ENCODE measurements at regions not wholly inside any gene's neighbourhood (a gene's known extent, or its start where the extent isn't known, plus 50 kb on each side); places are given as distances from the start of the nearest gene placed in this dataset.

GRCh38 chr5:167827766-167828165, 463.7 kb upstream of the WWC1 start:
- TF ChIP-seq, protein P1, sequence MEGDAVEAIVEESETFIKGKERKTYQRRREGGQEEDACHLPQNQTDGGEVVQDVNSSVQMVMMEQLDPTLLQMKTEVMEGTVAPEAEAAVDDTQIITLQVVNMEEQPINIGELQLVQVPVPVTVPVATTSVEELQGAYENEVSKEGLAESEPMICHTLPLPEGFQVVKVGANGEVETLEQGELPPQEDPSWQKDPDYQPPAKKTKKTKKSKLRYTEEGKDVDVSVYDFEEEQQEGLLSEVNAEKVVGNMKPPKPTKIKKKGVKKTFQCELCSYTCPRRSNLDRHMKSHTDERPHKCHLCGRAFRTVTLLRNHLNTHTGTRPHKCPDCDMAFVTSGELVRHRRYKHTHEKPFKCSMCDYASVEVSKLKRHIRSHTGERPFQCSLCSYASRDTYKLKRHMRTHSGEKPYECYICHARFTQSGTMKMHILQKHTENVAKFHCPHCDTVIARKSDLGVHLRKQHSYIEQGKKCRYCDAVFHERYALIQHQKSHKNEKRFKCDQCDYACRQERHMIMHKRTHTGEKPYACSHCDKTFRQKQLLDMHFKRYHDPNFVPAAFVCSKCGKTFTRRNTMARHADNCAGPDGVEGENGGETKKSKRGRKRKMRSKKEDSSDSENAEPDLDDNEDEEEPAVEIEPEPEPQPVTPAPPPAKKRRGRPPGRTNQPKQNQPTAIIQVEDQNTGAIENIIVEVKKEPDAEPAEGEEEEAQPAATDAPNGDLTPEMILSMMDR (IDR thresholded peaks at IDR 0.05; ENCODE audit: control insufficient read depth, extremely low read depth, insufficient read depth): no peak
- no peak for DNase-seq (ENCODE audit: low read depth)
- H3K4me3 ChIP-seq (ENCODE audit: low read depth, low read length): no peak overlapping the region

DNA sequence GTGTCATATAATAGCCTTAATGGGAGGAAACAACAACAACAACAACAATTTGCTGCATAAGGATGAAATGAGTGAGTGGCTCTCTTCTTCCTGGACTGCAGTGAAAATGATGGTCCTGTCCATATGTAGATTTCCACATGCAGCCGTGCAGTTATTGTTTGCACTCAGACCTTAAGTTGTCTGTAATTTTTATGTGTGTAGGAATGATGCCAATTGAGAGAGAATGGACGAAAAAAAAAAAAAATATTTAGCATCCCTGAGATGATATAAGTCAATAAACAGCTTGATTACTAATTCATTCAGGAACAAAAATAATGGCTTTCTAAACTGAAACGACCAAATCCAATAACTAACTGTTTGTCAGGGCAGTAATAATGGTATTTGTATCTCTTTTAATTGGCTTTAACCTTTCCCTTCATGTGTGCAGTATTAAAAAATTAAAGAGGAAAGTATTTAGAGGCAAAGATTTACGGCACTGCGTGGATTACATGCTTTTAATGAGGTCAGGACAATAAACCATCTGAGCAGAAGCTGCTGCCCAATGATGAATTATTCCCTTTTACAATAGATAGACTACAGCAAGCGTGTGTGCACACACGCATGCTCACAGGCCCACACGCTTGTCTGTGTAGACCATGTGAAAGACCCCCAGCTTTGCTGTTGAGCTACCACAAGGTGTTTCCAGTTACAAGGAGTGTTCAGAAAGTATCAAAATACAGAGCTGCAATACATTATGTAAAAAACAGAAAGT, 459.5 kb upstream of the WWC1 start:
- DNase-seq (ENCODE audit: low read depth): no peak
- no peak overlapping the region for H3K4me3 ChIP-seq (ENCODE audit: low read depth, low read length)
- TF ChIP-seq, protein P1 (IDR thresholded peaks at IDR 0.05; ENCODE audit: control insufficient read depth, extremely low read depth, insufficient read depth): no peak

- DNase-seq (ENCODE audit: low read depth): no peak
- TF ChIP-seq, protein P1 (IDR thresholded peaks at IDR 0.05; ENCODE audit: control insufficient read depth, extremely low read depth, insufficient read depth): no peak
- H3K4me3 ChIP-seq (ENCODE audit: low read depth, low read length): no peak overlapping the region
Measured at GRCh38 chr5:167832609-167833008, 458.8 kb upstream of the WWC1 start.

DNA sequence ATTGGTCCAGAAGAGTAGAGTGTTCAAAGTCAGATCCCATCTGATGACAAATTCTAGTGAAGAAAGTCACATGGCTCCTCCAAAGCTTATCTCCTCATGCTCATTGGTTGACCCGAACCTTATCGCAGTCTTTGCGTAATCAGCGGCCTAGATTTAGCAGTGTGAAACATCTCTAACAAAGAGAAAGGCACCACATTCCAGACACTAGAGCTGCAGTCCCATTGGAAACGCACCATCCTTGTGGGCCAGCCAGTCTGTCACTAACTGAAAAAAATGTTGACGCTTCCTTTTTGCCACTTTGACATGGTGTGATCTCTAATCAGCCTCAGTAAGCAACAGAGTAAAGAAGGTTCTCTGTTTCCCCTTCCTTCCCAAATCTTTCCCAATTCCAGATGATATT, 458.0 kb upstream of the WWC1 start:
- no peak overlapping the region for H3K4me3 ChIP-seq (ENCODE audit: low read depth, low read length)
- no peak for DNase-seq (ENCODE audit: low read depth)
- TF ChIP-seq, protein P1 (IDR thresholded peaks at IDR 0.05; ENCODE audit: control insufficient read depth, extremely low read depth, insufficient read depth): no peak

- TF ChIP-seq, protein P1 (IDR thresholded peaks at IDR 0.05; ENCODE audit: control insufficient read depth, extremely low read depth, insufficient read depth): no peak
- no peak overlapping the region for H3K4me3 ChIP-seq (ENCODE audit: low read depth, low read length)
- no peak for DNase-seq (ENCODE audit: low read depth)
Measured at GRCh38 chr5:167835146-167835545, 456.3 kb upstream of the WWC1 start.

DNA sequence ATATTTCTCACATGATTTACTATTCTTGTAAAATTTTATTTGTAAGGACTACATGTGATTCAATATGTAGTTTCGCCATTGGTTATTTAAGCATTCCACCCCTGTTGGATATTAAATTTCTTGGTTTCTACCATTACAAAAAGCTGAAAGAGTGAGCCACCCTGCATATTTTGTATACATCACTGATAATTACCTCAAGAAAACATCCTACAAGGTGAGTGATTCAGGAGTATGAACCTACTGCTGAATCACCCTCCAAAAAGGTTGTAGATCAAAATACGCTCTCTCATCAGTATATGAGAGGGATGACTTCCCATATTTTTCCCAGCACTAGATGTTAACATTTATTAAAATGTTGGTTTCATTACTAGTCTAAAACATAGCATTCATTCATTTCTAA, 454.3 kb upstream of the WWC1 start:
- no peak for DNase-seq (ENCODE audit: low read depth)
- no peak overlapping the region for H3K4me3 ChIP-seq (ENCODE audit: low read depth, low read length)
- TF ChIP-seq, protein P1 (IDR thresholded peaks at IDR 0.05; ENCODE audit: control insufficient read depth, extremely low read depth, insufficient read depth): no peak

- H3K4me3 ChIP-seq (ENCODE audit: low read depth, low read length): no peak overlapping the region
- no peak for DNase-seq (ENCODE audit: low read depth)
- TF ChIP-seq, protein P1 (IDR thresholded peaks at IDR 0.05; ENCODE audit: control insufficient read depth, extremely low read depth, insufficient read depth): no peak
Measured at GRCh38 chr5:167839065-167839464, 452.4 kb upstream of the WWC1 start.

Data from LNCaP clone FGC (cell line).